ENCODE measurements at regions not wholly inside any gene's neighbourhood (a gene's known extent, or its start where the extent isn't known, plus 50 kb on each side); places are given as distances from the start of the nearest gene placed in this dataset.

- TF ChIP-seq SMAD3 (CRISPR knock-in tag; IDR thresholded peaks at IDR 0.05; ENCODE audit: borderline replicate concordance), result no peak
- no peak for TF ChIP-seq ZNF121 (CRISPR knock-in tag; IDR thresholded peaks at IDR 0.05)
- no peak for TF ChIP-seq ZNF425 (CRISPR knock-in tag; conservative IDR thresholded peaks at IDR 0.05)
- TF ChIP-seq ZNF671 (CRISPR knock-in tag; IDR thresholded peaks at IDR 0.05), result no peak
- no peak for TF ChIP-seq E2F5 (CRISPR knock-in tag; IDR thresholded peaks at IDR 0.05)
- no peak for TF ChIP-seq CREM (CRISPR knock-in tag; IDR thresholded peaks at IDR 0.05)
- TF ChIP-seq AFF4 (CRISPR knock-in tag; IDR thresholded peaks at IDR 0.05; ENCODE audit: borderline replicate concordance), result no peak
- TF ChIP-seq NR2C2 (CRISPR knock-in tag; IDR thresholded peaks at IDR 0.05), result no peak
- no peak for TF ChIP-seq ATF6 (CRISPR knock-in tag; IDR thresholded peaks at IDR 0.05)
- TF ChIP-seq IRF1 (CRISPR knock-in tag; IDR thresholded peaks at IDR 0.05), result no peak
- no peak for TF ChIP-seq MYBL2 (CRISPR knock-in tag; IDR thresholded peaks at IDR 0.05)
Observed at GRCh38 chr18:2301316-2301715, 270.0 kb downstream of the METTL4 start (continued).

- POLR2A ChIA-PET, result no interaction called here
- Mint-ChIP-seq H3K4me3 (no peak overlapping the region), H3K27me3 (ENCODE audit: low read depth) (no peaks in the 10 kb centered on the region), H3K4me1 (peaks cover 7% of the 10 kb centered on the region), H3K36me3 (no peaks in the 10 kb centered on the region), H3K27ac (no peak overlapping the region), H3K9me3 (peaks cover 9% of the 10 kb centered on the region; the same call in 1 of the 2 replicates)
- CTCF ChIA-PET, result no interaction called here
- ATAC-seq (no peak), DNase-seq (ENCODE audit: low spot score) (no peak)
- TF ChIP-seq EMX1 (CRISPR knock-in tag; IDR thresholded peaks at IDR 0.05), result no peak
- TF ChIP-seq CREB1 (CRISPR knock-in tag; IDR thresholded peaks at IDR 0.05), result no peak
- no peak for TF ChIP-seq JAZF1 (CRISPR knock-in tag; IDR thresholded peaks at IDR 0.05)
- TF ChIP-seq TP53 (CRISPR knock-in tag; IDR thresholded peaks at IDR 0.05), result no peak
Observed at GRCh38 chr18:2302012-2302411, 269.3 kb downstream of the METTL4 start.

Measured in WTC11 (cell line).